Activated CD4-positive, alpha-beta T cell treated with anti-CD3 and anti-CD28 coated beads, Interleukin-10, Interleukin-2, amounts not matched to agents 100 ng/mL and 50 ng/mL, durations not matched to agents 16 hours and 8 hours (primary cell): ENCODE measurements at regions not wholly inside any gene's neighbourhood (a gene's known extent, or its start where the extent isn't known, plus 50 kb on each side); places are given as distances from the start of the nearest gene placed in this dataset.
A peak's percentile ranks its signal among the peaks of the same experiment; 100 is the strongest.
"Not testable (repeated sequence)": the region's sequence is repeated elsewhere in the genome, so short reads cannot be mapped to it uniquely, and the experiment has no call there.

ENCODE experiments used
- DNase-seq: peaks from one replicate; pipeline ENCODE4 v3.0.0-alpha.2; 2020

DNA sequence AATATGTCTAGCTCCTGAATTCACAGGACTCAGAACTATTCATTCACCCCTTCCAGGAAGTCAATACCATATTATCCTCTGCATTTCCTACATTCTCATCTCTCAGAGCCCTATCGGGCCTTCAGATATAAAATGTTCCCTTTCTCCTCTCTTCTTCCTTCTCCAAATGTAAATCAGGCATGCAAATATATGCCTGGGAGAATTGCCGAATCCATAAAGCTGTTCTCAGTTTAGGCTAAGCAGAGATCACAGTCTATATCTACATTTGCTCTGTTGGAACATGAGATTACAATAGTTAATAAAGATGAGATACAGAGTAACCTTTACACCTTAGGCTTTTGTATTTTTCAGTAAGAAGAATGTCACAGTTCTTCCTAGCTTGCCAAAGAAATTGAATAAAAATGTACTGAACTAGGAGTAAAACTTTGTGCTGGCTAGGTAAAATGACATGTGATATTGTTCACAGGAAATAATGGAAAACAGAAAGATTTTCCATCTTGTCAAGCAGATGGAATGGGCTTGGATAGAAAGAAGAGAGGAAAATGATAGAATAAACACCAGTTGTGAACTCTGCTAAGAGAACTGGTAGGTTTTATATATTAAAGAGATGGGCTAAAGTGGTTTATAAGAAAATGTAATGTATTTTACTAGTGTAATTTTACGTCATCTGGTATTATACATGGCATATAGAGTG is 161.5 kb downstream of the NRIP1 start:
- no peak for DNase-seq

DNA sequence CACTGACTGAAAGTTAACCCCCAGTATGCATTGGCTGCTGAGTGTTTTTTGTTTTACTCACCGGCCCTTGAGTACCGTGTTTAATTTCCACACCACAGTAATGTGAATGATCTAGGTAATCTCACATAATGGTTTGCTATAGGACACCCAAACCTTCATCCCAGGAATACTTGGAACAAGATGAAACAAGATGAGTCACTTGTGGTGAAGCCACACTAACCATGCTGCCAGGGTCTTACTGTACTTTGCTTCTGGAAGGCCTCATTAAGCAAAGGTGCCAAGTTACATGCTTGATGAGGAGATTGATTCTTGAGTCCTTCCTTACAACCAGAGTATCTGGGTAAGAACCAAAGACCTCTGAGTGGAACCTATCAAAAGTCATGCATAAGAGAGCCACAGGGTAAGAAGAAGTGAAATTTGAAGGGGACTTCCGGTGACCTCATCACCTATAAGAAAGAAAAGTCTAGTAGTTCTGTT is 163.3 kb downstream of the NRIP1 start:
- peak; percentile 43 for DNase-seq

DNA sequence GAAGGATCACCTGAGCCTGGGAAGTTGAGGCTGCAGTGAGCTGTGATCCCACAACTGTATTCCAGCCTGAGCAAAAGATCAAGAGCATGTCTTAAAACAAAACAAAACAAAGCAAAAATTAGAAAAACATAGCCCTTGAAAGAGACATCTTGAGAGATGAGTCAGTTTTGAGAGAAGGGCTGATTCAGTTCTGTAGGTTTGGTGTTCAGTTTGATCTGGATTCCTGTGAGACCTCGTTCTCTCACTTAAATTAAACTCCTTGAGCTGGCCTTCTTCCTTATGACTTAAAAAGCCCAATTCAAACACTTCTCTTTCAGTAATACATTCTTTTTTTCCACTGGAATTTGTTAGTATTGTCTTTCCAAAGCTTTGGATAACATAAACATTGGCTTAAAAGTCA is 164.2 kb downstream of the NRIP1 start:
- DNase-seq = peak; percentile 48

DNA sequence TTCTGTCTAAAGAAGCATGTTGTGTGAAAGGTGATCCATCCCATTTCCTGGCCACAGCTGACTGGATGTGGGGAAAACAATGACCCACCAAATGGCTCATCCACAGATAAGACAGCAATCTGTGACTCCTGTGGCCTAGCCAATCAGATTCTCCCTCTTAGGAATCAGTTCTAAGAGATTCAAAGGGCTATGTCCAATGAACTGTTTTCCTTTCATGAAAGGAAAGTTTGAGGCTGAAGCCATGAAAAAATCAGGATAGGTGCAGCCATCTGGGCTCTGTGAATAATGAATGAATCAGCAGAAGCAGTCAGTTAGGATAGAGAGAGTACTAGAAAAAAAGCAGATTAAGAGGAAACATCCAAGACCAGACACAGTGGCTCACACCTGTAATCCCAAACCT is 164.7 kb downstream of the NRIP1 start:
- no peak for DNase-seq

DNA sequence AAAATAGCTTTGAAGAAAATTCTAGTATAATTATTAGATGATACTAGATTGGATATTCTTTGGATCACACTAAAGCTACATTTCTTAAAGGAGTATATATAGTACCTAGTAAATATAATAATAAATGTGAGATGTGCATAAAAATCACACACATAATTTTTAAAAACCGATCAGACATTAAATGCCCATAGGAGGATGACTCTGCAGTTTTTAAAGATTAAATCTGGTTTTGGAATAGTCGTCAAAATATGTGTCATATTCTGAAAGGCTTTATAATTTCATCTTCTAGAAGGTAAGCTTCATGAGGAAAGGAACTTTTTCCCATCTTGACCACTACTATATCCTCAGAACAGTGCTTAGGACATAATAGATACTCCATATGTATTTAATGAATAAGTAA is 169.0 kb downstream of the NRIP1 start:
- no peak for DNase-seq

DNA sequence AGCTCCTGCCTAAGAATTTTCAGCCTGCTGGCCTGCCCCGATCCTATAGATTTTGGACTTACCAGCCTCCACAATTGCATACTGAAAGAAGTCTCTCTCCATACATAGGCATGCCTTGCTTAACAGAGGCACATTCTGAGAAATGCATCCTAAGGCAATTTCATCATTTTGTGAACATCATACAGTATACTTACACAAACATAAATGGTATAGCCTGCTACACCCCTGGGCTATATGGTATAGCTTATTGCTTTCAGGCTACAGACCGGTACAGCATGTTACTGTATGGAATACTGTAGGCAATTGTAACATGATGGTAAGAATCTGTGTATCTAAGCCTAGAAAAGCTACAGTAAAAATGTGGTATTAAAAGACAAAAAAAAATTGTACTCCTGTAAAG is 174.7 kb downstream of the NRIP1 start:
- DNase-seq = no peak

DNA sequence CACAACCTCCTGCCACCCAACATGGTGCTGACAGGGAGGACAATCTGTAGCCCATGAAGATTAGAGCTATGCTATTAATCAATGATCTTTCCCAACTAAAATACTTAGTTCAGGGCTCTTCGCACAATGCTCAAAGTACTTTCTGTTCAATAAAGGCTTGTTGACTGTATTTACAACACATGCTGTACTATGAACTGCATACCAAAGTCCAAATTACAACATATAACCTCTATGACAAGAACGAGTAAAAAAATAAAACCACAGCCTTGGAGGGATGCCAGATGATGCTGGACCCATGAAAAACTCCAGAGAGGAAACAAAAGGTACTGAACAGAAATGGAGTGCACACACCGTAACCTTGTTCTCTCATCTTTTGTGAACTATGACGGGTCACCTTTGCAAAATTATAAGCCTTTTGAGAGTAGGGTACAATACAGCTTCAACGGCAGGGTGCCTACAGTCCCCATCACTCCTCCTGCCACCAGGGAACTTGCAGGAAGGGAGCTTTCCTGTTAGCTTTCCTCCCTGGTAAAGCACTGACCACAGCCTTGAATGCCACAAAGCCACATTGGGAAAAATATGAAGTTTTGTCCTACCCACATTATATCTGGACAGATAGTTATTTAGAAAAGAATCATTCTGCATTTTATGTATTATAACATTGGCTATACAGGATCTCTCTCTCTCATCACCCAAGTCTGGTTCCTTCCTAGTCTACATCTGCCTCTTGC is 175.6 kb downstream of the NRIP1 start:
- DNase-seq = no peak

DNA sequence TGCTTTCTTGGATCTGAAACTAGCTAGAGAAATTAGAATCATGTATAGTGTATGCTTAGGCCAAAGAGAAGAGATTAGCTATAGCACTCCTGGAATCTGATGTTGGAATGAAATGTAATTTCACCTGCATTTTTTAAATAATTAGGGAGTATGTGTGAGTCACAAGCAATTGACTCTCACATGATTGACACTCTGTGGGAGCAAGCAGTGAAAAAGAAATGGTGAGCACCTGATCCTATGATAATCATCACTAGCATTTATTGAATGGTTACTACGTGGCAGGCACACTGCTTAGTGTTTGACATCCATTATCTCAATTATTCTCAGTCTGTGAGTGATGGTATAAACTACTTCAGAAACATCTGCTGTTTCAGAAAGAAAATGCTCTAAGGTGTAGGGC is 176.6 kb downstream of the NRIP1 start:
- DNase-seq = no peak

DNA sequence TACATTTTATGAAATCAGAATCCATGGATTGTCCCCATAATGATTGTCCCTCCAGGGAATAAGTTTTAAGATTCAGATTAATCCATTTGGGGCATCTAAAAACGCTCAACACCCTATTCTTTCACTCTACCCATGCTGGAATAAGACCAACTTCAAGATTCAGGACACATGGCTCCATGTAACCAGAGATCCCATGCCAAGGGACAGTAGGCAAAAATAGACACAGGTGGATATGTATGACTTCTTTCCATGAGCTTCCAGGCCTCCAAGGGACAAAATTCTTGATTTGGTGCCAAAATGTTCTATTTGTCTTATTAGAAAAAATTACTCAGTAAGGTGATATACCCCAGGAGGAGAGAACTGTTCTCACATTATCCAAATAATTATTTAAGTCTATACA is 178.8 kb downstream of the NRIP1 start:
- no peak for DNase-seq

DNA sequence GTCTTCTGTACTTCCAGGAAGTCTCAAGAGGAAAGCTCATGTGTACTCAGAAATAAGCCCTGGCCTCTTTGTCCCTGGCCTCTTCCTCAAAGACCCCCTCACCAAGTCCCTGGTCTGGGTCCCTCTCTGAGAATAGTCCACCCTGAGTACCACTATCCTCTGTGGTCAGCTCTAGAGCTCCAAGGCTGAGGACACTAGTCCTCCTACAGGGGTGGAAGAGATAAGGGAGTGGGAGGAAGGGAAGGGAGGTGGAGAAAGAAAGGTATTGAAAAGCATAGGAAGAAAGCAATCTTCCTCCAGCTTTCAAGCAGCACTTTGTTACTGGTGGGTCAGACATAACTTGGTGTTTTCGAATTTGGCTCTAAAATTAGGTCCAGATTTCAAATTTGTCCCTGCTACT is 181.4 kb downstream of the NRIP1 start:
- DNase-seq = no peak

DNA sequence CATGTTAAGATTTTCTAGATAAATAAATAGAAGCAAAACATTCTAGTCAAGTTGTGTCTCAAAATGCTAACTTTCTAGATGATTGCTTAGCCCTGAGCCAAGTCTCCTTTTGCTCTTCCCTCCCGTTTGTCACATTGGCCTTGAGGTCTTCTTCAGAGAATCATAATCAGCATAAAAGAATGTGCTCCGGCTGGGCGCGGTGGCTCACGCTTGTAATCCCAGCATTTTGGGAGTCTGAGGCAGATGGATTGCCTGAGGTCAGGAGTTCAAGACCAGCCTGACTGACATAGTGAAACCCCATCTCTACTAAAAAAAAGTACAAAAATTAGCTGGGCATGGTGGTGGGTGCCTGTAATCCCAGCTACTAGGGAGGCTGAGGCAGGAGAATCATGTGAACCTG is 182.3 kb downstream of the NRIP1 start:
- DNase-seq = not testable (repeated sequence)

DNA sequence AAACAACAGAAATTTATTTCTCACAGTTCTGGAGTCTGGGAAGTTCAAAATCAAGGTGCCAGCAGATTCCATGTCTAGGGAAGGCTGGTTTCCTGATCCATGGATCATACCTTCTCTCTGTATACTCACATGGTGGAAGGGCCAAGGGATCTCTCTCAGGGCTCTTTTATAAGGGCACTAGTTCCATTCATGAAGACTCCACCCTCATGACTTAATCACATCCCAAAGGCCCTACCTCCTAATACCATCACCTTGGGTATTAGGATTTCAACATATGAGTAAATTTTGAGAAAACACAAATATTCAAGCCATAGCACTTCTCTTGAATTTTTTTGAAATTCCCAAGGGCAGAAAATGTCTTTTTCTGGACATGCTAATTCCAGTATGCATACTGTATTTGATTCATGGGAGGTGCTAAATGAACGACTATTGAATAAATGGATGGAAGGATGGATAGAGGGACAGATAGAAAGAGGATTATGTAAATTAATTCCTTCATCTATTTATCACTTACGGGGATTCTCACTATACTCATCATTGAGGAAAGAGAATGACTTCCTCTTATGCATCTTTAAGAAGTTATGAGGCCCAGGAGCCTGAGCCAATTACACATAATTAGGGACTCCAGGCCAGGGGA is 182.8 kb downstream of the NRIP1 start:
- DNase-seq = no peak

DNA sequence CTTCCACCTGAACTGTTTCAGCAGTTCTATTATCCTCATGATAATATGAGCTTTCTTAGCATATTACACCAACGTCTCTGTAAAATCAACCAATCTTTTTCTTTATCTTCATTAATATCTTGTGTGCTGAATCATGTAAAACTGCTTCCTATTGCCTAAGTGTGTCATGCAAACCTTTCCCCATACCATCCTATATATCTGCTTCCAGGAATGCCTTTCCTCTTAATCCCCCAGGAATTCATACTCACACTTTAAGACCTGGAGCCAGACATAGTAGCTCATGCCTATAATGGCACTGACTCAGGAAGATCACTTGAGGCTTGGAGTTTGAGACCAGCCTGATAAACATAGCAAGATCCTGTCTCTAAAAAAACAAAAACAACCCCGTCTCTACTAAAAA is 183.9 kb downstream of the NRIP1 start:
- no peak for DNase-seq

DNA sequence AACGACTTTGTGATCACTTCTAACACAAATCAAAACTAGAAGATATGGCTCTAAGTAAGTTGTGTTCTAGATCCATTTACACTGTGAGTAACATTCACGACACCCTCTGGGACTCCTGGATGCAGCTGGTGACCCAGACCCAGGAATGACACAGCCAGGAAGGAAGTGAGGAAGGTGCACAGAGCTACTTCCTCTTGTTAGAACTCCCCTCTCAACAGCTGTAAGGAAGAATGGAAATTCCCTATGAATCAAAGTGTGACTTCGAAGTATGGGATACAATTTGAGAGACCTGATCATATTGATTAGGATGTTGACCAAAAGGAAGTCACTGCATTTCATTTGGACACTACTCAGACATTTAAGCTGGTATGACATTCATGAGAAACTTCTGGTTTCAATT is 185.3 kb downstream of the NRIP1 start:
- DNase-seq = no peak

DNA sequence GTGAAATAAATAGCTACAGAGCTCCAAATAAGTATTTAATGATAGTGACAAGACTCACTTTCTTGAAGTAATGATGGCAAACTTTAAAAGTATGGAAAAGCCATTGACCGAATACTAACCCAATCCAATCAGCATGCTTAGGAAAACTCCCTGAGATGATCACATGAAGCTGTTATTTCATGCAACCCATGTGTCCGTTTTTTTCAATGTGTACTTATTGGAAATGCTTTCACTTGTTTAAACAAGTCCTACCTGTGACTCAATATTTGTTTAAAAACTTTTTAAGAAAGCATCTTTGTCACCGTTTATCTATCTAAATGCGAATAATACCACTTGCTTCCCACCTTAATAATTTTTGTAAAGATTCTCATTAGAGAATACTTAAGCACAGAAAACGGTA is 185.8 kb downstream of the NRIP1 start:
- no peak for DNase-seq

DNA sequence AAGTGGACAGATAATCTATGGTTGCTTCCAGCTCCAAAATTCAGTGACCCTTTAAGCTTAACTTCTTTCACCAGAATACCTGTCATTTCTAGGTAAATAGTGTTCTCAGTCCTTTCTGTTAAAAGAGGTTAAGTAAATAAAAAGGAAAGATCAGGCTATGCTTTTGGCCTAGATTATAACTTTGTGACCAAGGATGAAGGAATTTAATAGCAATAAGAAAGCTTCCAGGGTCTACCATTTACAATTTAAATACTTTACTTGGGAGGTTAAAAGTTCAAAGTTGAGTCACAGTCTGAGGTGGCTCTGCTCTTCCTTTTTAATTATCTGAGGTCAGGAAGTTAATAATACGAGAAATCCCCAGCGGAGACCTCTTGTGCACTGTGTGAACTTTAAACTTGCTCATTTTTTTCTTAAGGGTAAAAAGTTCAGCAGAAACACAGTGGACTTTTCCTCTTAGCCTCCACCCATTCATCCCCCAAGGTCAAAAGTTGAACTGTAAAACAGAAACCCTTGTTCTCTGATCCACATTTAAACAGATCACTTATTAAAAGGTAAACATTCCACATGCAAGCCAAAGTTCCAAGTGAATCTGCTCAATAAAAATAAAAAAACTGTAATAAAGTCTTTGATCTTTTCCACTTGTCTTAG is 187.1 kb downstream of the NRIP1 start:
- no peak for DNase-seq

DNA sequence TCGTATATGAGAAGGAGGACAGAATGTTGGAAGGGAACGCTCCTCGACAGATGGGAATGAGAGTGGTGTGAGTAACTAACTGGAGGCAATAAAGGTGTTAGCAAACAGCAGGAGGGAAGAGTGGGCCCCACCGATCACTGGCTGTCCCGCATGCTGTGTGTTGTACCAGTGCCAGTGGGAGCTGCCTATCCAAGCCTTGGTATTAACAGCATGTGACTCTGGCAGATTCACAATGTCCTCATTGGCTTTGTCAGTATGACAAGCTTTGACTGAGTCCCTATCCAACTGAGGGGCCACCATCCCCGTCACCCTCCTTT is 188.3 kb downstream of the NRIP1 start:
- no peak for DNase-seq

DNA sequence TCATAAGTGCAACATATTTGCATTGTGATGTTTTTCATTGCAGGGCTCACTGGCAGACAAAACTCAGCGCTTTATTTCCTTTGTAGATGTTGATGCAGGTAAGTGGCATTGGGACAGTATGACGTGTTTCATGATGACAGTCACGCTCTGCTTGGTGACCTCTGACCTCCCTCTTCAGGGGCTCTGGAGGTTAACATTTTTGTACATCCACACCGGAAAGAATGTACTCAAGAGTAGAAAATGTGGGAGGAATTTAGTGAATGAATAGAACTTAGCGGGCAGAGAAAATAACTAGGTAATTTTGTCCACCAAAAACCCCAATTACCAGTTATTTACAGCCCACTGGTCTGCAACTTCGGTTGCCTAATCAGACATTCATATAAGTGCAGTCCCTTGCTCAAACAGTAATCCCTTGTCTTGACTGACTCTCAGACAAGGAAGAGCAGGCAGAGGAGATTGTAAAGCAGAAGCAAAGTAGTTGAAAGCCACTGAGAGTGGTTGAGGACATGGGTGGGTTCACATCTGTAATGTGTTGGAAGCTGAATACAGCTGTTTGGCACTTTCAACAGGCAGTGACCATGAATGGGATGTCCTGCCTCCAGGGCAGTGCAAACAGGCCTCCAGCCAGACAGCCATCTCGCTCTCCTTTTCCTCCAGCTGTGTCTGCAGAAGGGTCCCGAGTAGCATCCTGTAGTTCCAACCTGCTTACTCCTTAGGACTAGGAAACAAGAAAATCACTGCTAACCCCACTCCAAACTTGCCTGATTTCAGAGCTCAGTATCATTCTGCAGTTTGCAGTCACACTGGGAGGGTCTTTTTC is 188.9 kb downstream of the NRIP1 start:
- DNase-seq = no peak

DNA sequence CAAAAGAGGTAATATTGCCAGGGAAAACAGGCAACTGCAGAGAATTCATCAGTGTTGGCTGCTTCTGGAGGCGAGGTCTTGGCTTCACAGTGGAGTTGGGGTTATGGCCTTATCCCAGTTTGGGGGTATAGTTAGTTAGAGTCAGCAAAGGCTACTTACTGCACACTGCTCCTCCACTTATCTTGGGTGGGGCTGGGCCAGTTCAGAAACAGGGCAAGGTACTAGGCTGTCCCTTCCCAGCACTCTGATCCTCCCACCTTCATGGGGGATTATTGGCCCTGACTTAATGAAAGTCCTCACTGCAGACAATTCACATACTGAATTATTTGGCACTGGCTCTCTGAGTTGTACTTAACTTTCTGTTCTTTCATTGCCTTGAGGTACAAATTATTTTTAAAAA is 189.6 kb downstream of the NRIP1 start:
- no peak for DNase-seq

DNA sequence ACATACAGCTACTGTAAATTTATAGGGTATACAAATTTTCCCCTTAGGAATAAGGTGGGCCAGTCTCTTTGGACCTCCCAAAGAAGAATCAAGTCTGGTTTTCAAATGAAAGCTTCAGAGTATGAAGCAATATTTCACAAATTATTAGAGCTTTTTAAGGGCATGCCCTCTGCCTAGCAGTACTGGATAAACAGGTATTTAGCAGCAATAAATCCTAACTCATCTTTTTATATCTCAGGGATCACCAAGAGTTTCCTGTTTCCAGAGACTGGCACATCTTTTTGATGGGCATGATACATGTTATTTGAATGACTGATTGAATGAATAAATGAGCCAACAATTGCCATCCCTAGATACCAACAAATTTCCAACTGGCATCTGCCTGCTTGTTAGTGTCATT is 190.4 kb downstream of the NRIP1 start:
- DNase-seq = no peak

DNA sequence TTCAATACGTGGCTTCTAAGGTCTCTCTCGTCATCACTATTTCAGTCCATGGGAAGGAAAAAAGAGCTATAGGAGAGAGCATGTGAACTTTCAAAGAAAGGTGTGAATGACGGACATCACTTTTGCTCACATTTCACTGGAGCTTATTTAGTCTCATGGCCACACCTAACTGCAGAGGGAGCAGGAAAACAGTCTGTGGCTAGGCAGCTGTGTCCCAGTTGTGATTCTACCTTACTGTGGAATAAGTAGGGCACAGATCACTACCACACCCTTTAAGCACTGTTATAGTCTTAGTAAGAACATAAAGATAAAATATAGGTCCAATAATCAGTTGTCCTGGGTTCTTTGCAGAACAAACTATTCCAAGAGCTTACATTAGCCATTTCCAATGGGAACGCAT is 192.9 kb downstream of the NRIP1 start:
- no peak for DNase-seq

DNA sequence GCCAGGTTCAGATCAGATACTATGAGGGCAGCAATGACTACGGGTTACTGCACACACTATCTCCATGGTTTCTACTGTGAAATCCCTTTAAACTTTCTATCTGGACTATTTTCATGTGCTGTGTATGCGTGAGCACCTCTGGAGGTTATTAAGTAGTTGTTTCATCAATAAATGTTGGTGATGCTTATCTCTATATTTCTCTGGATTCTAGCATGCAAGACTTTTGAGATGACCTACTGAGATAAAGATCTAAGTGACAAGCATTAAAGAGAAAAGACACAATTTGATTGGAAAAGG is 194.0 kb downstream of the NRIP1 start:
- no peak for DNase-seq
